HepG2 (cell line): ENCODE measurements at regions not wholly inside any gene's neighbourhood (a gene's known extent, or its start where the extent isn't known, plus 50 kb on each side); places are given as distances from the start of the nearest gene placed in this dataset.

Source experiments
- CHCHD3 ChIP-seq: sonication (generic); formaldehyde crosslinking; IDR thresholded peaks from 2 replicates; pipeline ENCODE4 v1.8.0; 2022; ENCODE audit warnings: mild to moderate bottlenecking, missing genetic modification reagents, moderate library complexity
- DNMT3B ChIP-seq: conservative IDR thresholded peaks from 2 replicates; pipeline ENCODE4 v1.6.1; 2016; ENCODE audit warnings: missing biosample characterization, control low read depth
- JUND ChIP-seq: sonication (generic); formaldehyde crosslinking; IDR thresholded peaks from 2 replicates; pipeline ENCODE4 v1.8.0; 2022; ENCODE audit warnings: mild to moderate bottlenecking, missing genetic modification reagents
- KAT8 ChIP-seq: IDR thresholded peaks from 2 replicates; pipeline ENCODE4 v1.6.1; 2016; ENCODE audit warnings: missing genetic modification reagents, missing compliant biosample characterization
- LBX2 ChIP-seq: sonication (generic); formaldehyde crosslinking; IDR thresholded peaks from 2 replicates; pipeline ENCODE4 v1.5.0; 2020; ENCODE audit warnings: missing genetic modification reagents, mild to moderate bottlenecking, borderline replicate concordance
- MIER2 ChIP-seq: IDR thresholded peaks from 2 replicates; pipeline ENCODE4 v1.6.1; 2016; ENCODE audit warnings: missing biosample characterization, missing genetic modification reagents
- MZF1 ChIP-seq: sonication (generic); formaldehyde crosslinking; IDR thresholded peaks from 2 replicates; pipeline ENCODE4 v1.8.1; 2023; ENCODE audit warnings: mild to moderate bottlenecking, missing genetic modification reagents, borderline replicate concordance
- NFE2L1 ChIP-seq: sonication (generic); formaldehyde crosslinking; IDR thresholded peaks from 2 replicates; pipeline ENCODE4 v1.4.0; 2020; ENCODE audit warnings: missing genetic modification reagents, mild to moderate bottlenecking, borderline replicate concordance
- REL ChIP-seq: sonication (generic); formaldehyde crosslinking; conservative IDR thresholded peaks from 2 replicates; pipeline ENCODE4 v1.8.0; 2022; ENCODE audit warnings: mild to moderate bottlenecking, missing genetic modification reagents, moderate library complexity
- RNF2 ChIP-seq: fragments of 450-650 bp; conservative IDR thresholded peaks from 2 replicates; pipeline ENCODE4 v1.6.1; 2016; ENCODE audit warnings: low read depth
- TP53 ChIP-seq: sonication (generic); formaldehyde crosslinking; conservative IDR thresholded peaks from 2 replicates; pipeline ENCODE4 v1.4.0; 2020; ENCODE audit warnings: missing genetic modification reagents
- U2AF1 ChIP-seq: fragments of 200-400 bp; formaldehyde crosslinking; optimal IDR thresholded peaks from 2 replicates; pipeline ENCODE3; 2017; ENCODE audit warnings: mild to moderate bottlenecking, low read depth, low read length
- ZNF160 ChIP-seq: sonication (generic); formaldehyde crosslinking; IDR thresholded peaks from 2 replicates; pipeline ENCODE4 v1.8.0; 2022; ENCODE audit warnings: mild to moderate bottlenecking, inconsistent platforms, missing genetic modification reagents
- ZNF468 ChIP-seq: sonication (generic); formaldehyde crosslinking; IDR thresholded peaks from 2 replicates; pipeline ENCODE4 v1.8.0; 2022; ENCODE audit warnings: mild to moderate bottlenecking, moderate library complexity, missing genetic modification reagents
- ZNF496 ChIP-seq: sonication (generic); formaldehyde crosslinking; IDR thresholded peaks from 2 replicates; pipeline ENCODE4 v1.8.1; 2023; ENCODE audit warnings: mild to moderate bottlenecking, moderate library complexity, missing genetic modification reagents; ENCODE audit not compliant: insufficient replicate concordance
- ZNF550 ChIP-seq: sonication (generic); formaldehyde crosslinking; IDR thresholded peaks from 2 replicates; pipeline ENCODE4 v1.4.0; 2020; ENCODE audit warnings: mild to moderate bottlenecking, missing genetic modification reagents, borderline replicate concordance
- ZNF574 ChIP-seq: sonication (generic); formaldehyde crosslinking; IDR thresholded peaks from 2 replicates; pipeline ENCODE4 v1.4.0; 2020; ENCODE audit warnings: missing genetic modification reagents
- TF ChIP-seq, protein P1 (sequence below): sonication (generic); formaldehyde crosslinking; IDR thresholded peaks from 2 replicates; pipeline ENCODE4 v1.5.1; 2020; ENCODE audit warnings: mild to moderate bottlenecking, missing genetic modification reagents, borderline replicate concordance
- TF ChIP-seq, protein P2 (sequence below): sonication (generic); formaldehyde crosslinking; IDR thresholded peaks from 2 replicates; pipeline ENCODE4 v1.4.0; 2020; ENCODE audit warnings: missing genetic modification reagents, borderline replicate concordance
- TF ChIP-seq, protein P3 (sequence below): sonication (generic); formaldehyde crosslinking; IDR thresholded peaks from 2 replicates; pipeline ENCODE4 v1.5.0; 2020; ENCODE audit warnings: missing genetic modification reagents

DNA sequence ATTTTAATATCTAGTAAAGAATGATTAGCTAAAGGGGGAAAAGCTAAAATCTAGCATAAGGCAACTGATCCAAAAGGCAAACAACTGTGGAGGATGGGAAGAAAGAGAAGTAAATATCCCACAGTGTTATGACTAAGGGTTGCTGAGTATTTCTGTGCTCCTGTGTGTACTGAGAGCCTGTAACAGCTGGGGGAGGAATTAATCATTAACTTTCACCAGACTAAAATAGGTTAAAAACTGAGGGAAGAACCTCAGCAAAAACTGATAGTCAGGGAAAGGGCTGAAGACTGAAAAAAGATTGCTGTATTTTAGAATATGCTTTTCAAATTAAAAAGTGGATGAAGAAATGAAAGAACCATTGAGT, 365.9 kb downstream of the CXXC4 start (continued):
- TF ChIP-seq, protein P1, sequence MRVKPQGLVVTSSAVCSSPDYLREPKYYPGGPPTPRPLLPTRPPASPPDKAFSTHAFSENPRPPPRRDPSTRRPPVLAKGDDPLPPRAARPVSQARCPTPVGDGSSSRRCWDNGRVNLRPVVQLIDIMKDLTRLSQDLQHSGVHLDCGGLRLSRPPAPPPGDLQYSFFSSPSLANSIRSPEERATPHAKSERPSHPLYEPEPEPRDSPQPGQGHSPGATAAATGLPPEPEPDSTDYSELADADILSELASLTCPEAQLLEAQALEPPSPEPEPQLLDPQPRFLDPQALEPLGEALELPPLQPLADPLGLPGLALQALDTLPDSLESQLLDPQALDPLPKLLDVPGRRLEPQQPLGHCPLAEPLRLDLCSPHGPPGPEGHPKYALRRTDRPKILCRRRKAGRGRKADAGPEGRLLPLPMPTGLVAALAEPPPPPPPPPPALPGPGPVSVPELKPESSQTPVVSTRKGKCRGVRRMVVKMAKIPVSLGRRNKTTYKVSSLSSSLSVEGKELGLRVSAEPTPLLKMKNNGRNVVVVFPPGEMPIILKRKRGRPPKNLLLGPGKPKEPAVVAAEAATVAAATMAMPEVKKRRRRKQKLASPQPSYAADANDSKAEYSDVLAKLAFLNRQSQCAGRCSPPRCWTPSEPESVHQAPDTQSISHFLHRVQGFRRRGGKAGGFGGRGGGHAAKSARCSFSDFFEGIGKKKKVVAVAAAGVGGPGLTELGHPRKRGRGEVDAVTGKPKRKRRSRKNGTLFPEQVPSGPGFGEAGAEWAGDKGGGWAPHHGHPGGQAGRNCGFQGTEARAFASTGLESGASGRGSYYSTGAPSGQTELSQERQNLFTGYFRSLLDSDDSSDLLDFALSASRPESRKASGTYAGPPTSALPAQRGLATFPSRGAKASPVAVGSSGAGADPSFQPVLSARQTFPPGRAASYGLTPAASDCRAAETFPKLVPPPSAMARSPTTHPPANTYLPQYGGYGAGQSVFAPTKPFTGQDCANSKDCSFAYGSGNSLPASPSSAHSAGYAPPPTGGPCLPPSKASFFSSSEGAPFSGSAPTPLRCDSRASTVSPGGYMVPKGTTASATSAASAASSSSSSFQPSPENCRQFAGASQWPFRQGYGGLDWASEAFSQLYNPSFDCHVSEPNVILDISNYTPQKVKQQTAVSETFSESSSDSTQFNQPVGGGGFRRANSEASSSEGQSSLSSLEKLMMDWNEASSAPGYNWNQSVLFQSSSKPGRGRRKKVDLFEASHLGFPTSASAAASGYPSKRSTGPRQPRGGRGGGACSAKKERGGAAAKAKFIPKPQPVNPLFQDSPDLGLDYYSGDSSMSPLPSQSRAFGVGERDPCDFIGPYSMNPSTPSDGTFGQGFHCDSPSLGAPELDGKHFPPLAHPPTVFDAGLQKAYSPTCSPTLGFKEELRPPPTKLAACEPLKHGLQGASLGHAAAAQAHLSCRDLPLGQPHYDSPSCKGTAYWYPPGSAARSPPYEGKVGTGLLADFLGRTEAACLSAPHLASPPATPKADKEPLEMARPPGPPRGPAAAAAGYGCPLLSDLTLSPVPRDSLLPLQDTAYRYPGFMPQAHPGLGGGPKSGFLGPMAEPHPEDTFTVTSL, result peak; percentile 84; the same call in 1 of the 2 replicates
- TF ChIP-seq TP53 (CRISPR knock-in tag) (no peak), REL (CRISPR knock-in tag) (no peak), ZNF496 (no peak), MZF1 (no peak), RNF2 (no peak), ZNF574 (CRISPR knock-in tag) (no peak), LBX2 (CRISPR knock-in tag) (no peak), ZNF160 (CRISPR knock-in tag) (no peak), JUND (no peak), NFE2L1 (CRISPR knock-in tag) (no peak), ZNF550 (CRISPR knock-in tag) (no peak), DNMT3B (no peak), U2AF1 (no peak), CHCHD3 (CRISPR knock-in tag) (no peak), KAT8 (peak; percentile 42; the same call in 1 of the 2 replicates), MIER2 (CRISPR knock-in tag) (no peak), ZNF468 (CRISPR knock-in tag) (no peak)
- TF ChIP-seq, protein P2, sequence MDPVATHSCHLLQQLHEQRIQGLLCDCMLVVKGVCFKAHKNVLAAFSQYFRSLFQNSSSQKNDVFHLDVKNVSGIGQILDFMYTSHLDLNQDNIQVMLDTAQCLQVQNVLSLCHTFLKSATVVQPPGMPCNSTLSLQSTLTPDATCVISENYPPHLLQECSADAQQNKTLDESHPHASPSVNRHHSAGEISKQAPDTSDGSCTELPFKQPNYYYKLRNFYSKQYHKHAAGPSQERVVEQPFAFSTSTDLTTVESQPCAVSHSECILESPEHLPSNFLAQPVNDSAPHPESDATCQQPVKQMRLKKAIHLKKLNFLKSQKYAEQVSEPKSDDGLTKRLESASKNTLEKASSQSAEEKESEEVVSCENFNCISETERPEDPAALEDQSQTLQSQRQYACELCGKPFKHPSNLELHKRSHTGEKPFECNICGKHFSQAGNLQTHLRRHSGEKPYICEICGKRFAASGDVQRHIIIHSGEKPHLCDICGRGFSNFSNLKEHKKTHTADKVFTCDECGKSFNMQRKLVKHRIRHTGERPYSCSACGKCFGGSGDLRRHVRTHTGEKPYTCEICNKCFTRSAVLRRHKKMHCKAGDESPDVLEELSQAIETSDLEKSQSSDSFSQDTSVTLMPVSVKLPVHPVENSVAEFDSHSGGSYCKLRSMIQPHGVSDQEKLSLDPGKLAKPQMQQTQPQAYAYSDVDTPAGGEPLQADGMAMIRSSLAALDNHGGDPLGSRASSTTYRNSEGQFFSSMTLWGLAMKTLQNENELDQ (CRISPR knock-in tag), result no peak
- TF ChIP-seq, protein P3, sequence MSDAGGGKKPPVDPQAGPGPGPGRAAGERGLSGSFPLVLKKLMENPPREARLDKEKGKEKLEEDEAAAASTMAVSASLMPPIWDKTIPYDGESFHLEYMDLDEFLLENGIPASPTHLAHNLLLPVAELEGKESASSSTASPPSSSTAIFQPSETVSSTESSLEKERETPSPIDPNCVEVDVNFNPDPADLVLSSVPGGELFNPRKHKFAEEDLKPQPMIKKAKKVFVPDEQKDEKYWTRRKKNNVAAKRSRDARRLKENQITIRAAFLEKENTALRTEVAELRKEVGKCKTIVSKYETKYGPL, result no peak
